HCT116 (cell line): ENCODE measurements at regions not wholly inside any gene's neighbourhood (a gene's known extent, or its start where the extent isn't known, plus 50 kb on each side); places are given as distances from the start of the nearest gene placed in this dataset.

ENCODE experiments used
- ATAC-seq: fragments of 200-7000 bp; cut with Tn5 transposase; 2 replicates; pipeline ENCODE4 v1.9.1; 2020; ENCODE audit warnings: mild to moderate bottlenecking, moderate library complexity
- BruUV-seq: library from RNA; stranded (reverse); fragments of 400-500 nt; replicated peaks from 2 replicates; lab custom pipeline; 2021; lab: Mats Ljungman, UMichigan
- CTCF ChIA-PET: fragments of 300-600 bp; sonication (Branson Sonifier 250); formaldehyde crosslinking; loops from one replicate; lab custom pipeline; 2021; ENCODE audit warnings: antibody characterized with exemption; lab: Charles Lee
- POLR2A ChIA-PET: fragments of 300-600, 350-600 bp; sonication (Branson Sonifier 250); formaldehyde crosslinking; loops from one replicate; lab custom pipeline; 2021; ENCODE audit warnings: antibody characterized with exemption; lab: Charles Lee
- RAD21 ChIA-PET, 2 experiments: fragments of 300-600 bp; sonication (Branson Sonifier 250); formaldehyde crosslinking; loops; one replicate each; lab custom pipeline; 2023; ENCODE audit warnings: low total read pairs in 2 of 2; ENCODE audit not compliant: uncharacterized antibody in 2 of 2, unreplicated experiment in 2 of 2, low non-redundant PET in 1 of 2; lab: Charles Lee
- DNase-seq: peaks from one replicate; pipeline ENCODE4 v3.0.0-alpha.2; 2010; ENCODE audit warnings: low read depth, low spot score
- H2AFZ ChIP-seq: fragments of 200-600 bp; shearing (Covaris generic), sonication (generic); 2 replicates; pipeline ENCODE4 v1.6.1; 2017; ENCODE audit warnings: low read depth, mixed run types, mixed read lengths, antibody characterized with exemption, low read length; ENCODE audit not compliant: poor library complexity, severe bottlenecking
- H3K27ac ChIP-seq: 2 replicates; pipeline ENCODE4 v1.5.1; 2012; ENCODE audit warnings: low read depth, low read length
- H3K27me3 ChIP-seq: fragments of 200-600 bp; sonication (generic); 2 replicates; pipeline ENCODE4 v1.6.1; 2016; ENCODE audit warnings: mixed run types, low read length, mixed read lengths; ENCODE audit not compliant: insufficient read depth
- H3K36me3 ChIP-seq, 2 experiments: fragments of 200-500 bp in 1 of 2; fragments of 200-600 bp in 1 of 2; sonication (Bioruptor generic) in 1 of 2; sonication (generic) in 1 of 2; 2 replicates each; pipeline versions ENCODE4 v1.5.1 to v1.6.1; 2014 to 2016; ENCODE audit warnings: low read length in 2 of 2, inconsistent platforms in 1 of 2, mixed read lengths in 1 of 2, mixed run types in 1 of 2; ENCODE audit not compliant: insufficient read depth in 2 of 2, control insufficient read depth in 1 of 2
- H3K4me1 ChIP-seq, 2 experiments: fragments of 200-600 bp in 1 of 2; sonication (generic) in 1 of 2; 2 replicates each; pipeline versions ENCODE4 v1.5.1 to v1.6.1; 2012 to 2017; ENCODE audit warnings: low read length in 2 of 2, inconsistent platforms in 1 of 2, mild to moderate bottlenecking in 1 of 2, mixed read lengths in 1 of 2, mixed run types in 1 of 2, moderate library complexity in 1 of 2; ENCODE audit not compliant: insufficient read depth in 2 of 2, control insufficient read depth in 1 of 2
- H3K4me2 ChIP-seq: fragments of 200-600 bp; sonication (generic); 2 replicates; pipeline ENCODE4 v1.6.1; 2017; ENCODE audit warnings: mixed run types, low read length, mixed read lengths
- H3K4me3 ChIP-seq, 2 experiments: fragments of 200-600 bp in 1 of 2; sonication (generic) in 1 of 2; replicated peaks in 1 of 2; 2 replicates each; pipeline ENCODE4 v1.5.1; 2011 to 2016; ENCODE audit warnings: low read length in 2 of 2, control low read depth in 1 of 2, low read depth in 1 of 2, mild to moderate bottlenecking in 1 of 2, mixed read lengths in 1 of 2, mixed run types in 1 of 2
- H3K79me2 ChIP-seq: fragments of 200-600 bp; sonication (generic); 2 replicates; pipeline ENCODE4 v1.6.1; 2017; ENCODE audit warnings: mild to moderate bottlenecking, mixed run types, low read length, moderate library complexity, mixed read lengths; ENCODE audit not compliant: insufficient read depth
- H3K9ac ChIP-seq: fragments of 200-600 bp; sonication (generic); 2 replicates; pipeline ENCODE4 v1.6.1; 2016; ENCODE audit warnings: low read length, mixed read lengths
- H3K9me2 ChIP-seq: fragments of 200-600 bp; sonication (generic), shearing (Covaris generic); 2 replicates; pipeline ENCODE4 v1.6.1; 2017; ENCODE audit warnings: mixed run types, mild to moderate bottlenecking, moderate library complexity; ENCODE audit not compliant: insufficient read depth
- H3K9me3 ChIP-seq, 2 experiments: fragments of 200-500 bp in 1 of 2; fragments of 200-600 bp in 1 of 2; sonication (Bioruptor generic) in 1 of 2; sonication (generic) in 1 of 2; 2 replicates each; pipeline ENCODE4 v1.6.1; 2014 to 2017; ENCODE audit warnings: low read length in 2 of 2, mixed read lengths in 2 of 2, inconsistent platforms in 1 of 2, low read depth in 1 of 2, mild to moderate bottlenecking in 1 of 2, mixed run types in 1 of 2, moderate library complexity in 1 of 2; ENCODE audit not compliant: control insufficient read depth in 1 of 2, insufficient read depth in 1 of 2
- H4K20me1 ChIP-seq: fragments of 200-600 bp; sonication (generic), shearing (Covaris generic); 2 replicates; pipeline ENCODE4 v1.6.1; 2017; ENCODE audit warnings: mixed run types, mild to moderate bottlenecking, moderate library complexity; ENCODE audit not compliant: insufficient read depth
- ELF1 ChIP-seq: IDR thresholded peaks from 2 replicates; pipeline ENCODE4 v1.6.1; 2012; ENCODE audit warnings: low read depth, borderline replicate concordance
- EZH2 ChIP-seq: fragments of 200-600 bp; sonication (generic); IDR thresholded peaks from 2 replicates; pipeline ENCODE4 v1.6.1; 2017; ENCODE audit warnings: antibody characterized with exemption, mixed run types
- MAX ChIP-seq: IDR thresholded peaks from 2 replicates; pipeline ENCODE4 v1.6.1; 2012
- REST ChIP-seq: IDR thresholded peaks from 2 replicates; pipeline ENCODE4 v1.6.1; 2012; ENCODE audit warnings: low read depth
- SRF ChIP-seq: IDR thresholded peaks from 2 replicates; pipeline ENCODE4 v1.6.1; 2012; ENCODE audit warnings: low read depth
- TCF7L2 ChIP-seq: IDR thresholded peaks from 2 replicates; pipeline ENCODE4 v1.7.0; 2011; ENCODE audit warnings: borderline replicate concordance, inconsistent platforms; ENCODE audit not compliant: insufficient read depth, insufficient read length; ENCODE audit errors: extremely low read depth
- intact Hi-C: fragments of 100-400 bp; cut with micrococcal nuclease; formaldehyde crosslinking; loops from 2 replicates; pipeline ENCODE4 v1.10.0; 2022

GRCh38 chr12:124683152-124684124, 116.0 kb upstream of the NCOR2 start:
- H3K36me3 ChIP-seq, result no peaks in the 10 kb centered on the region
- no peak overlapping the region for H3K4me3 ChIP-seq
- intact Hi-C loops, result loop anchor here (5.0 kb wide), 1 partner anchor 116 kb away; the partner anchor contains the start of gene NCOR2
- ATAC-seq (no peak), DNase-seq (no peak)
- H3K79me2 ChIP-seq, result no peaks in the 10 kb centered on the region
- RAD21 ChIA-PET, result no interaction called here
- H3K4me1 ChIP-seq, result peaks cover 45 to 73% of the 10 kb centered on the region in 2 experiments
- no peak overlapping the region for H3K9ac ChIP-seq
- peak overlapping the region; percentile 20; the same call in 1 of the 2 replicates for H3K27ac ChIP-seq
- H3K9me2 ChIP-seq, result no peaks in the 10 kb centered on the region
- no peaks in the 10 kb centered on the region for H3K27me3 ChIP-seq
- H2AFZ ChIP-seq, result no peak overlapping the region
- TF ChIP-seq ELF1 (no peak), TCF7L2 (no peak), EZH2 (no peak), MAX (0 out of 2 replicates have a peak, but pooled peaks have one; percentile 18), SRF (no peak), REST (no peak)
- TF ChIP-seq, all 23 proteins: peak for 1
- Histone ChIP-seq H3K4me2 (peak overlapping the region; percentile 71), H3K9me3 (peaks cover 0 to 4% of the 10 kb centered on the region in 2 experiments; a peak in 1 of 4 replicates), H4K20me1 (no peaks in the 10 kb centered on the region)
- POLR2A ChIA-PET, result no interaction called here
- CTCF ChIA-PET, result no interaction called here
- BruUV-seq, result no TSS peak
